DMS53 (cell line): ENCODE measurements at regions not wholly inside any gene's neighbourhood (a gene's known extent, or its start where the extent isn't known, plus 50 kb on each side); places are given as distances from the start of the nearest gene placed in this dataset.
A peak's percentile ranks its signal among the peaks of the same experiment; 100 is the strongest.
"Not testable (repeated sequence)": the region's sequence is repeated elsewhere in the genome, so short reads cannot be mapped to it uniquely, and the experiment has no call there.

Source experiments
- DNase-seq: peaks from one replicate; lab custom pipeline; 2025; lab: John Stamatoyannopoulos, UW

- no peak for DNase-seq
Observed at GRCh38 chr12:72162875-72163274, 109.3 kb upstream of the TRHDE start.

GRCh38 chr12:72168851-72169250 is 103.3 kb upstream of the TRHDE start:
- no peak for DNase-seq

- DNase-seq: no peak
Observed at GRCh38 chr12:72173974-72174373, 98.2 kb upstream of the TRHDE start.

DNA sequence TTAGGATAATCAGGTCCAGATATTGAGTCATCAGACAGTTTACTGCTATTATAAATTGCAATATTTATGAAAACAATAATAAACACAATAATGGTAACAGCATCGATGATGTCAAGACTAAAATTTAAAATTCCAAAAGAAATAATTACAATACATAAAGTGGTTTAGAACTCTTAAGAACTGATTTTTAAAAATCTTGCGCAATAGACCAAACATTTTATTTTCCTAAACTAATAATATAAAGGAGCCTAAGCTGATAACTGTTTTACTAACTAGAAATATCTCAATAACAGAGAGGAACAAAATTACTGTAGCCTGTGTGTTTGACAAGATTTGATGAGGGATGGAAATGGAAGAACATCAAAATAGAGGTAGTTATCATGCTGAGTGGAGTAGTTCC is 93.9 kb upstream of the TRHDE start:
- DNase-seq: no peak

DNA sequence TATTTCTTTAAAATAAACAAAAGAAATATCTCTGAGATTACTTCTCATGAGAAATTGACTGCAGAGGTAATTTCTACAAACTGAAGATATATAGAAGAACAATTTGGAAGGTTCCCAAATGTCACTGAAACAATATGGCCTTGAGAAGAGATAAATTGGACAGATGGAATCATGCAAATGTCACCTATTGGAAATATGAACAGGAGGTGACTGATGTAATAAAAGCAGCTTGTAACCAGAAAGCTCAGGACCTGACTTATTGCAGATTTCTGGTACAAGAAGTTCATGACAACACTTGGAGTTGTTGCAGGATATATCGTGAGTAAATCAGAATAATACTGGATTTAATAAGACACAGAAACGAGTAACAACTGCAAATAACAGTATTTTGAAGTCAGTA is 93.3 kb upstream of the TRHDE start:
- no peak for DNase-seq

DNA sequence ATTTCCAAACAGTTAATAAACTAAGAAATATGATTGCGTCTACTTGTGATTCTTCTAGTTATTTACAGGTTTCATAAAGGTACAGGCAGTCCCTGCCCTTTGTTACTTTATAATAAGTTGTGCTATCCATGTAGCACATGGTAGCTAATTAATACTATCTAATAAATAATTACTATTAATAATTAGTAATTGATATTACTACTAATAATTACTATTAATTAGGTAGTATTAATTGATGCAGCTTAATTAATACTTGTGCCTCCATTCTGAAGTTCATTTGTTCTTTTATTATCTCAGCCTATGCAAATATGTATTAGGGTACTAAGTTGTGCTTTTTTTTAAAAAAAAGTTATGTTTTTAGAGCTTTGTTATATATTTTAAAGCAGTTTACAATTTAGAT is 92.3 kb upstream of the TRHDE start:
- DNase-seq: no peak

DNA sequence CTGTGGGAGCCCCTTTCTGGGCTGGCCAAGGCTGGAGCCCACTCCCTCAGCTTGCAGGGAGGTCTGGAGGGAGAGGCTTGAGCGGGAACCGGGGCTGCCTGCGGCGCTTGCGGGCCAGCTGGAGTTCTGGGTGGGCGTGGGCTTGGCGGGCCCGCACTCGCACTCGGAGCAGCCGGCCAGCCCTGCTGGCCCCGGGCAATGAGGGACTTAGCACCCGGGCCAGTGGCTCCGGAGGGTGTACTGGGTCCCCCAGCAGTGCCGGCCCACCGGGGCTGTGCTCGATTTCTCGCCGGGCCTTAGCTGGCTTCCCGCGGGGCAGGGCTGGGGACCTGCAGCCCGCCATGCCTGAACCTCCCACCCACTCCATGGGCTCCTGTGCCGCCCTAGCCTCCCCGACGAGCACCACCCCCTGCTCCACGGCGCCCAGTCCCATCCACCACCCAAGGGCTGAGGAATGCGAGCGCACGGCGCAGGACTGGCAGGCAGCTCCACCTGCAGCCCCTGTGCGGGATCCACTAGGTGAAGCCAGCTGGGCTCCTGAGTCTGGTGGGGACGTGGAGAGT is 87.1 kb upstream of the TRHDE start:
- DNase-seq: not testable (repeated sequence)

- DNase-seq: no peak
Observed at GRCh38 chr12:72189266-72189665, 82.9 kb upstream of the TRHDE start.

DNA sequence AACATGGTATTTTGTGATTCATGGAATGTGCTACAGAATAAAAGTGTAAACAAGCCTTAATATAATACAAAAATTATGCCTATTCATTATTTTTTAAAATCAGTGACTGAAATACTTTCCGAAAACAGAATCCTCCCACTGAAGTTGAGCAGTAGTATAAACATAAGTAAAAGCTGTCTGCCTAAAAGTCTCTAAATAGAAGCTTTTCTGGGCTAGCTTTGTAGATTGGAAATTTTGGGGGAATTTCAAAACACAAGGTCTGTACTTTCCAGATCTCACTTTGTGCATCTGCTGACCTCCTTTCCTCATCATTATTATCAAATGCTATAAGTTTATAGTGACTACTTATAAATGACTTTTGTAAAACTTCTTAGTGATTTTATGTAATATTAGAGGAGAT is 80.4 kb upstream of the TRHDE start:
- DNase-seq: no peak

DNA sequence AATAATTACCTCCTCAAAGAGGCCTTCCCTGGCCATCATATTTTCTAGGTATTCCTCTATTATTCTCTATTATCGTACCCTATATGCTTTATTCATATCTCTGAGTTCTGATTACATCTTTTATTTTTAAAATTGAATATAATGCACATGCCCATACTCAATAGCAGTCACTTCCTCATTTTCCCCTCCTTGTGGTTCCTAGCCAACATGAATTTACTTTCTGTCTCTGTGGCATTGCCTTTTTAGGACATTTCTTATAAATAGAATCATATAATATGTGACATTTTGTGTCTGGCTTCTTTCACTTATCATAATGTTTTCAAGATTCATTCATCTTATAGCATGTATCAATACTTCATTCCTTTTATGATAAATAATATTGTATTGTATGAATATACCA is 74.4 kb upstream of the TRHDE start:
- DNase-seq: no peak

GRCh38 chr12:72201457-72201856 is 70.7 kb upstream of the TRHDE start:
- peak; percentile 54 for DNase-seq

- DNase-seq: no peak
Observed at GRCh38 chr12:72203764-72204335, 68.3 kb upstream of the TRHDE start.

GRCh38 chr12:72207079-72207478 is 65.1 kb upstream of the TRHDE start:
- peak; percentile 91 for DNase-seq

GRCh38 chr12:72207486-72208409 is 64.4 kb upstream of the TRHDE start:
- peak; percentile 67 for DNase-seq

- no peak for DNase-seq
Observed at GRCh38 chr12:72209086-72209485, 63.1 kb upstream of the TRHDE start.

DNA sequence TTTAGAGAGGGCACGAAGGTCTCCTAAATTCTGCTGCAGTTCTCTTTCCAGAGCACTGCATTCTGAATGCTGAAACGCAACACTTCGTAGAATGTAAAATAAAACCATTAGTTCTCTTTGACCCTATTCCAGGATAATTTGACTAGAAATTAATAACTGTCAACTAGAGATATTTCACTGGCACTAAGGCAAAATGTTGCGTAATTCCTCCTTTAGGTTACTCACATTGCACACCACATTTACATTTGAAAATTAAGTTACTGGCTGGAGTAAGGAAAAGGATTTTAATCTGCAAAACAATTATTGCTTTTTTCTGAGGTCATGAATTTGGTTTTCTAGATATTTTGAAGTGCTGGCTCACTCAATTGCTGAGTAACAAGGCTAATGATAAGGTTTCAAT is 58.0 kb upstream of the TRHDE start:
- no peak for DNase-seq

GRCh38 chr12:72215287-72215686 is 56.9 kb upstream of the TRHDE start:
- DNase-seq: not testable (repeated sequence)

- no peak for DNase-seq
Observed at GRCh38 chr12:72219937-72220336, 52.2 kb upstream of the TRHDE start.
